GM21526 (cell line): ENCODE measurements at regions not wholly inside any gene's neighbourhood (a gene's known extent, or its start where the extent isn't known, plus 50 kb on each side); places are given as distances from the start of the nearest gene placed in this dataset.

Experiments
- ATAC-seq: cut with Tn5 transposase; IDR thresholded peaks from one replicate; pipeline ENCODE4 v1.9.1; 2021; ENCODE audit warnings: moderate library complexity; ENCODE audit not compliant: unreplicated experiment, low FRiP score

- ATAC-seq = no peak
Observed at GRCh38 chr15:66941791-66942190, 123.6 kb upstream of the SMAD3 start.

- no peak for ATAC-seq
Observed at GRCh38 chr15:66942649-66943390, 122.6 kb upstream of the SMAD3 start.

GRCh38 chr15:66943456-66944095 lies 121.8 kb upstream of the SMAD3 start:
- ATAC-seq = no peak

- no peak for ATAC-seq
Observed at GRCh38 chr15:66944121-66944520, 121.3 kb upstream of the SMAD3 start.

- no peak for ATAC-seq
Observed at GRCh38 chr15:66945286-66945685, 120.1 kb upstream of the SMAD3 start.

GRCh38 chr15:66945842-66946241 lies 119.6 kb upstream of the SMAD3 start:
- no peak for ATAC-seq

- no peak for ATAC-seq
Observed at GRCh38 chr15:66946578-66947164, 118.7 kb upstream of the SMAD3 start.

- no peak for ATAC-seq
Observed at GRCh38 chr15:66947471-66947870, 117.9 kb upstream of the SMAD3 start.

- ATAC-seq = no peak
Observed at GRCh38 chr15:66948294-66948693, 117.1 kb upstream of the SMAD3 start.

GRCh38 chr15:66950114-66950513 lies 115.3 kb upstream of the SMAD3 start:
- no peak for ATAC-seq

GRCh38 chr15:66951531-66952320 lies 113.7 kb upstream of the SMAD3 start:
- no peak for ATAC-seq

GRCh38 chr15:66952756-66953522 lies 112.5 kb upstream of the SMAD3 start:
- ATAC-seq = no peak

GRCh38 chr15:66953523-66954229 lies 111.7 kb upstream of the SMAD3 start:
- ATAC-seq = no peak

GRCh38 chr15:66954601-66955000 lies 110.8 kb upstream of the SMAD3 start:
- ATAC-seq = no peak

GRCh38 chr15:66955001-66955516 lies 110.3 kb upstream of the SMAD3 start:
- no peak for ATAC-seq

GRCh38 chr15:66955871-66956585 lies 109.4 kb upstream of the SMAD3 start:
- ATAC-seq = no peak

GRCh38 chr15:66956672-66957430 lies 108.6 kb upstream of the SMAD3 start:
- ATAC-seq = no peak

- ATAC-seq = no peak
Observed at GRCh38 chr15:66957431-66957720, 108.0 kb upstream of the SMAD3 start.
